Smooth muscle cell (in vitro differentiated cells): ENCODE measurements at regions not wholly inside any gene's neighbourhood (a gene's known extent, or its start where the extent isn't known, plus 50 kb on each side); places are given as distances from the start of the nearest gene placed in this dataset.
A peak's percentile ranks its signal among the peaks of the same experiment; 100 is the strongest.

ENCODE experiments used
- DNase-seq: peaks from one replicate; lab custom pipeline; 2025; ENCODE audit not compliant: unreplicated experiment; lab: John Stamatoyannopoulos, UW
- H2AFZ ChIP-seq: fragments of 200-600 bp; sonication (generic); 2 replicates; pipeline ENCODE4 v1.6.0; 2016; ENCODE audit warnings: antibody characterized with exemption, low read depth, mild to moderate bottlenecking
- H3F3A ChIP-seq: fragments of 200-600 bp; sonication (generic); 2 replicates; pipeline ENCODE4 v1.6.0; 2017; ENCODE audit warnings: antibody characterized with exemption, low read depth
- H3K27ac ChIP-seq: fragments of 200-600 bp; sonication (generic); 2 replicates; pipeline ENCODE4 v1.5.1; 2016; ENCODE audit warnings: low read depth, mild to moderate bottlenecking
- H3K27me3 ChIP-seq: fragments of 200-600 bp; sonication (generic); 2 replicates; pipeline ENCODE4 v1.6.1; 2016; ENCODE audit warnings: low read depth, mild to moderate bottlenecking
- H3K36me3 ChIP-seq: fragments of 200-600 bp; sonication (generic); 2 replicates; pipeline ENCODE4 v1.5.1; 2016; ENCODE audit warnings: low read depth
- H3K4me1 ChIP-seq: fragments of 200-600 bp; sonication (generic); 2 replicates; pipeline ENCODE4 v1.5.1; 2016; ENCODE audit warnings: low read depth
- H3K4me2 ChIP-seq: fragments of 200-600 bp; sonication (generic); 2 replicates; pipeline ENCODE4 v1.6.0; 2016; ENCODE audit warnings: mild to moderate bottlenecking
- H3K4me3 ChIP-seq: fragments of 200-600 bp; sonication (generic); 2 replicates; pipeline ENCODE4 v1.5.1; 2016; ENCODE audit warnings: mild to moderate bottlenecking
- H3K79me2 ChIP-seq: fragments of 200-600 bp; sonication (generic); 2 replicates; pipeline ENCODE4 v1.6.0; 2016; ENCODE audit warnings: low read depth, mild to moderate bottlenecking
- H3K9ac ChIP-seq: fragments of 200-600 bp; sonication (generic); 2 replicates; pipeline ENCODE4 v1.6.0; 2016; ENCODE audit warnings: low read depth
- H3K9me3 ChIP-seq: fragments of 200-600 bp; sonication (generic); replicated peaks from 2 replicates; pipeline ENCODE4 v1.5.1; 2016; ENCODE audit warnings: low read depth
- H4K20me1 ChIP-seq: fragments of 200-600 bp; sonication (generic); 2 replicates; pipeline ENCODE4 v1.6.0; 2016; ENCODE audit warnings: low read depth
- CTCF ChIP-seq: fragments of 200-600 bp; sonication (generic); IDR thresholded peaks from 2 replicates; pipeline ENCODE4 v1.5.1; 2017; ENCODE audit warnings: borderline replicate concordance, mild to moderate bottlenecking, antibody characterized with exemption; ENCODE audit not compliant: insufficient read depth, poor library complexity, severe bottlenecking
- WGBS: methylation state at CpG from one replicate; pipeline ENCODE4 v1.1.7; 2016; ENCODE audit warnings: low lambda C conversion rate; 5-methylcytosine and 5-hydroxymethylcytosine counted together

DNA sequence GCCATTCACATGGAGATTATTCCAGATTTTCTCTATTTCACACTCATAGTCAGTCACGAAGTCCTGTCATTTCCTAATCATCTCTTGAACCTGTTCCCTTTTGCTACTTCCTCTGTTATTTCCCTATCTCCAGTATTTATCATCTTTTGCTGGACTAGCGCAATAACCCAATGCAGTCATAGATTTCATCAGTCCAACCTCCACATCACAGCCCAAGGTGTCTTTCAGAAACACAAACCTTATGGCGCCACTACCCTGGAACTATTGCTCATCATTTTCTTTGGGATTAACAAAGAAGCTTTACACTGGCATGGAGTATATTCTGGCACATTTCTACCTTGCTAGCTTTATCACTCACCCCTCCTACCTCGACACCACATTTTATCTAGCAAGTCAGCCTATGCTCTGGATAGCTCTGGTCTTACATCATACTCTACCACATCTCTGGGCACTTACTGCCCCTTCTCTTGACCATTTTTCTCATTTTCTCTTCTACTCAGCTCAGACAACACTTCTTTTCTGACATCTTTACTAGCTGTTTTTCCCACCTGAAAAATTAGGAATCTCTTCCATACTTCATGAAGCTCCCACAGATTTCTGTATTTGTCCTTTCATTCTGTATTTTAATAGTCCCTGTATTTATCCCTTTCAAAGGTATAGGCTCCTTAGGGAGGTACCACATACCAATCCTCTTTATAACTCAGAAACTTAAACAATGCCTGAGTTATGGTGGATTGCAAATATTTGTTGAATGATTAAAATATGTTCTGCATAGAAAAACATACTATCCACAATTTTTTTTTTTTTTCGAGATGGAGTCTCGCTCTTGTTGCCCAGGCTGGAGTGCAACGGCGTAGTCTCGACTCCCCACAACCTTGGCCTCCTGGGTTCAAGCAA is 534.7 kb downstream of the KLF12 start:
- no peak overlapping the region for H3K27ac ChIP-seq
- no peak for TF ChIP-seq CTCF
- H3K4me3 ChIP-seq = no peak overlapping the region

GRCh38 chr13:73598020-73598712 is 536.0 kb downstream of the KLF12 start:
- no peaks in the 10 kb centered on the region for H3F3A ChIP-seq
- no peaks in the 10 kb centered on the region for H3K9me3 ChIP-seq
- no peak for TF ChIP-seq CTCF
- 22% methylated on average over 3 of the region's 3 CpGs for WGBS
- no peaks in the 10 kb centered on the region for H4K20me1 ChIP-seq
- peak overlapping the region; percentile 18 for H3K4me2 ChIP-seq
- no peaks in the 10 kb centered on the region for H3K79me2 ChIP-seq
- peak overlapping the region; percentile 67 for H3K27ac ChIP-seq
- no peak for DNase-seq
- no peak overlapping the region for H2AFZ ChIP-seq
- H3K4me1 ChIP-seq = no peaks in the 10 kb centered on the region
- H3K36me3 ChIP-seq = no peaks in the 10 kb centered on the region
- H3K9ac ChIP-seq = no peak overlapping the region
- H3K27me3 ChIP-seq = no peaks in the 10 kb centered on the region
- no peak overlapping the region for H3K4me3 ChIP-seq

More for the DNA sequence above, 534.7 kb downstream of the KLF12 start:
- no peaks in the 10 kb centered on the region for H3F3A ChIP-seq
- H3K4me1 ChIP-seq = no peaks in the 10 kb centered on the region
- WGBS = 92% methylated on average over 9 of the region's 9 CpGs
- no peaks in the 10 kb centered on the region for H3K9me3 ChIP-seq
- DNase-seq = no peak
- H3K4me2 ChIP-seq = no peak overlapping the region
- H3K27me3 ChIP-seq = no peaks in the 10 kb centered on the region
- no peaks in the 10 kb centered on the region for H3K79me2 ChIP-seq
- no peak overlapping the region for H2AFZ ChIP-seq
- no peak overlapping the region for H3K9ac ChIP-seq
- no peaks in the 10 kb centered on the region for H3K36me3 ChIP-seq
- no peaks in the 10 kb centered on the region for H4K20me1 ChIP-seq

DNA sequence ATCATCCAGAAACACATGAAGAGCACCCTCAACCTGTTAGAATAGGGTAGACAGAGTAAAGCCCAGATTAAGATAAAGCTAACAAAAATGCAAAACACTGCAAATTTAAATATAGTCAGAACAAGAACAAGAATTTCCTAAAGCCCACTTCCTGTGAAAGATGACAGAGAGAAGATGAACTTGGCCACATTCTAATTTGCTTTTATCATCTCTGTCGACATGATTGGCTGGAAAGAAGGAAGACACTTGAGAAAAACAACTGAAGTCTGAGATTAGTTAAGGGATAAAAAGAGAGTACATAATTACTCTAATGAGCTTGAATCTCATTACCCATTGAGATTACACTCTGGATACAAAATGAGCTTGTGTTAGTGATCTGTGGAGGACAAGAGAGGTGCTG is 537.6 kb downstream of the KLF5 start:
- no peak overlapping the region for H3K4me3 ChIP-seq
- no peak overlapping the region for H3K27ac ChIP-seq
- H2AFZ ChIP-seq = no peak overlapping the region
- H3K9ac ChIP-seq = no peak overlapping the region
- no peak for DNase-seq
- H3K36me3 ChIP-seq = no peaks in the 10 kb centered on the region
- no peaks in the 10 kb centered on the region for H3K9me3 ChIP-seq
- H3K27me3 ChIP-seq = no peaks in the 10 kb centered on the region
- H4K20me1 ChIP-seq = no peaks in the 10 kb centered on the region
- no peak for TF ChIP-seq CTCF
- no peaks in the 10 kb centered on the region for H3K4me1 ChIP-seq
- 62% methylated on average over 1 of the region's 1 CpG for WGBS
- no peaks in the 10 kb centered on the region for H3K79me2 ChIP-seq
- no peak overlapping the region for H3K4me2 ChIP-seq
- H3F3A ChIP-seq = no peaks in the 10 kb centered on the region
